ENCODE measurements at regions not wholly inside any gene's neighbourhood (a gene's known extent, or its start where the extent isn't known, plus 50 kb on each side); places are given as distances from the start of the nearest gene placed in this dataset.

GRCh38 chr5:128591598-128592455 lies 53.8 kb upstream of the FBN2 start:
- DNase-seq, result no peak

- no peak for DNase-seq
Observed at GRCh38 chr5:128596071-128596470, 58.0 kb upstream of the FBN2 start.

DNA sequence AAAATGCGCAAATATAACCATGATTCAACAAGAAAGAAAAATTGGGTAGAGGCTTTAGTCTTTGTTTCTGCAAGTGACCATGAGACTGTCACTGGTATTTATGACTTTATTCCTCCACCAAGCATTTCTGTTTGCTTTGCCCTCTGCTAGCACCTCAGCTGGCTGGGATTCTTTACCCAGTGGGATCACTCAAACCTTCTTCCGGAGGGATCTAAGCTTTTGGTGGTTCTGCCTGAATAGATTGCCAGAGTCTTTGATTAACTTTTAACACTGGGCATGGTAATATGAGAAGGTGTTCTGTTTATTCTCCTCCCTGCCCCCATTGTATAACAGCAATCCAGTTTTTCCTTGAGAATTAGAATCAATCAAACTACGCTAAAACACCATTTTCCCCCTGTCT lies 59.1 kb upstream of the FBN2 start:
- DNase-seq, result no peak

- no peak for DNase-seq
Observed at GRCh38 chr5:128613128-128613527, 75.1 kb upstream of the FBN2 start.

- DNase-seq, result no peak
Observed at GRCh38 chr5:128613766-128614165, 75.7 kb upstream of the FBN2 start.

GRCh38 chr5:128615578-128615977 lies 77.5 kb upstream of the FBN2 start:
- DNase-seq, result no peak

DNA sequence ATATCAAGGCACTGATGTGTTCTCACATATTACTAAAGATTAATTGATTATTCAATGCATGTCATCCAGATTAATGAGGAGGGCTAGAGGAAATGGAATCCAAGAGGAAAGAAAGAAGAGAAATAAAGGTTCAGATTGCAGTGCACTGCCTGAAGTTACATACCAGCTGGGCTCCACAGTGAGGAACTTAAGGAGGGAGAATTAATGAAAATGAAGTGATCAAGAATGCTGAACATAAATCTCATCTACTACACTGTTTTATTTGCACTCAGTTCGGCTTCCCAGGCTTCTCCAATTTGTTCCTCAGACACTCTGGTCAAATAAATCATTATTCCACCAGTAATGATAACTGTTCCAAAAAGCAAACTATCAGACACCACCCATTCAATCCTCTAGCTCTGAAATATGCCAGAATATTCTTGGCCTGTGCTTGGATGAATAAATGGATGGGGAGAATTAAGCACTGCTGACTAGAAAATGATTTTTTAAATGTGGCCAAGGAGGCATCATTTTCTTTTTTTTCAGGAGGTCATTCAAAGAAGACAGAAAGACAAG lies 88.6 kb upstream of the FBN2 start:
- no peak for DNase-seq

DNA sequence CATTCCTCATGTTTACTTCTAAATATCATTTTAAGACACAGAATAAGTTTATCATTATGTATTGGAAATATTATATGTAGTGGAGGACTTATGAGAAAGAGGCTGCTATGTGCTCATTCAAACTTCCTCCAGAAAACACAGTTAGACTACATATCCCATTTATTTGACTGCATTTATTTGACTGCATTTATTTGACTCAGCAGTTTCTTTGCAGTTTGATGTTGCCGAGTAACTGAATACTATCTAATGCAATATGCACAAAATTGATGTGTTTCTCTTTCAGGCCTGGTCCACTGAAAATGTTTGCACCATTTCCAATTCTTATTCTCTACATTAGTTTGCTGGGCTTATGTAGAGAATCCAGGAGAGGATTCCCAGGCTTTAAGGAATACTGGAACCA lies 89.9 kb upstream of the FBN2 start:
- DNase-seq, result no peak

DNA sequence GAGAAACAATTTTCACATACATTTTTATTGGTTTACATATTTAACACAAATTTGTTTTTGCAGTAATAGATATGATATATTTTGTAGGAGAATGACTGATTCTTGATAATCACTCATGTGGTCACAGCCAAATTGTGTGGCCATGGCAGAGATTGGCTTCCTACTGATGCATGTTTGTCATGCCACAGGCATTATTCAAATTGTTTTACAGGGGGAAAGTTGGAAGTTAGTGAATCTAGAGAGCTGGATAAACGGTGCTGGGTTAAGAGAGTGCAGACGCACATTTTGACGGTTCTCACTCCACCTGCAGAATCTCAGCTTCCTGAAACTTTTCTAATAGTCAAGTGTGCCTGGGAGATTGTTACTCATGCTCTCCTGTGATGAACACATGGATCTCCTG lies 91.1 kb upstream of the FBN2 start:
- no peak for DNase-seq

GRCh38 chr5:128630121-128630520 lies 92.1 kb upstream of the FBN2 start:
- DNase-seq, result no peak

DNA sequence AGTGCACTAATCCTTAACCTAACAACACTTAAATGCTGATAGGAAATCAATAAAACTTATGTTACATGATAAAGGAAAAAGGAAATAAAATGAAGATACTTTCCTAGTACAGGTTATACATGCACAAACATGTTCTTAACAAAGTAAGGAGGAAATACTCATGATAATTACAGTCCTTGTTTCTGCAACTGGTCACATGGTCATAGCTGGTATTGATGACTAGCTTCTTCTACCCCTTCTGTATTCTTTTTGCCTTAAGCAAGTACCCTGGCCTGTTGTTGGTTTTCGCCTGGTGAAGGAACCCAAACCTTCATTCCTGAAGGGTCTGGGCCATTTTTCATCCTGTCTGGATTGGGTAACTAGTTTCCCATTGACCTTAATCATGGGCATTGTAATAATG lies 93.7 kb upstream of the FBN2 start:
- no peak for DNase-seq

DNA sequence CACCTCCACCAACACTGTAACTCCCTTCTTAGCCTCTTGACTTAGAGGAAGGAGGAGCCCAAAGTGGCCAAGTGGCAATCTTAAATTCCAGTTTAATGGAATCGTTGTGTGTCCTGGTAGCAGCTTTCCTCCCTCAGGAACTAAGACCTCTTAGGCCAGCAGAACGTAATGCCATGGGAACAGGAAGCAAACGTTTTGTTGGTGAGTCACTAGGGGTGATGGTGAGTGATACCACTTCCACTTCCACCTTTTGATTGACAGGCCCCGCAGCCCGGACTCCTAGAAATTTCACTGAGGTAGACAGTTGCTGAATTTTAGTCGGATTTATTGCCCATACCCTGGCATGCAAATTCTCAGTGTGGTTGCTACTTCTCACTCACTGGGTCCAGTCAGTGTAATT lies 94.2 kb upstream of the FBN2 start:
- DNase-seq, result no peak

- DNase-seq, result no peak
Observed at GRCh38 chr5:128633901-128634300, 95.9 kb upstream of the FBN2 start.

DNA sequence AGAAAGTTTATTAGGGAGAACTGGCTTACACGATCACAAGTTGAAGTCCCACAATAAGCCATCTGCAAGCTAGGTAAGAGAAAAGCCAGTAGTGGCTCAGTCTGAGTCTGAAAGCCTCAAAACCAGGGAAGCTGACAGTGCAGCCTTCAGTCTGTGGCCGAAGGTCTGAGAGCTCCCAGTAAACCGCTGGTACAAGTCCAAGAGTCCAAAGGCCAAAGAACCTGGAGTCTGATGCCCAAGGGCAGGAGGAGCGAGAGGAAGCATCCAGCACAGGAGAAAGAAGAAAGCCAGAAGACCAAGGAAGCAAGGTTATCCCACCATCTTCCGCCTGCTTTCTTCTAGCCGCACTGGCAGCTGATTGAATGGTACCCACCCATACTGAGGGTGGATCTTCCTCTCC lies 97.3 kb upstream of the FBN2 start:
- DNase-seq, result no peak

GRCh38 chr5:128636361-128636760 lies 98.3 kb upstream of the FBN2 start:
- no peak for DNase-seq

GRCh38 chr5:128637031-128637430 lies 99.0 kb upstream of the FBN2 start:
- no peak for DNase-seq

DNA sequence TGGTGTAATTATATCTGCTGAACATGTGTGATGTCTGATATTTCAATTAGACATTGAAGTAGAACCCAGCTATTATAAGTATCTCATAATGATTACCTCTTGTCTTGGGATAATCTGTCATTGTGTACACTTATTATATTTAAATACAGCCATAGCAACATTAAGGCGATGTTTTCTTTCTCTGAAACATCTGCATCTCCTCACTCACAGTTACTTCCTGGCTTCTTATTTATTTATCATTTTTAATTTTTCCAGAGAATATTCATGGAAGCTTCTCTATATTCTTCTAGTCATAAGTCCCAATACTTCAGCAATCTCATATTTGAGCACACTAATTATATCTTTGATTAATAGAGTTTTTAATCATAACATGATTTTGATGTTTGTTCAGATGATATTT lies 103.8 kb upstream of the FBN2 start:
- DNase-seq, result no peak

- no peak for DNase-seq
Observed at GRCh38 chr5:128644863-128645262, 106.8 kb upstream of the FBN2 start.

DNA sequence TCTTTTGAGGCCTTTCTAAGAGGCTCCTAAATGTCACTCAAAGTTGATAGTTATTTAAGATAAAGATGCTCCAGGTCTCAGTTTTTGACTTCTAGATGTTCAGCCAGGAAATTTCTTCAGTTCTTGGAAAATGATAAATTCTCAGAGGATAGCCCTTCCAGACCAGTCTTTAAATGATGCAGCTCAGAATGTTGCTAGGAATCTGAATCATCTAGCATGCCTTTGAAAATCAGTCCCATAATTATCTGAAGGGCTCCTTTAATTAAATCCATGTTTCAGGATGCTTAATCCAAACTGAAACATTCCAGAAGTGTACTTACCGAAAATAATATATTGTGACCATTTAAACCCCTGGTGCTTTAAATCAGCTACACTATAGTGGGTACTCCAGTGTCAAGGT lies 107.5 kb upstream of the FBN2 start:
- DNase-seq, result no peak

DNA sequence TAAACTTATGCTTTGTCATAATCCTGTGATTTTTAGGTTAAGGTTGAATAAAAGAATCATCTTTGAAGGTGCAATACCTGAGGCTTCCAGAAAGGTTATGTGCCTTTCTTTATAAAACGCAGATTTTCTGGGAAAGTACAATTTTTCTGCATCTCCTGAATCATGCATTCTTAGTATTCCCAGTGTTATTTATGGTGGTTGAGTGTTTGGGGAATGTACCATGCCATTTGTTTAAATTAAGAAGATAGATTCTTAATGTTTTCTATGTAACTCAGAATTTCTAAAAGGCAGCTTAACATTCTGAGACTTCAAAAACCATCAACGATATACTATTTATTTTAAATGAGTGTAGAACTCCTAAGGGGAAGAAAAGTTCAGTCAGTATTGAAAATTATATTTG lies 108.1 kb upstream of the FBN2 start:
- DNase-seq, result no peak

DNA sequence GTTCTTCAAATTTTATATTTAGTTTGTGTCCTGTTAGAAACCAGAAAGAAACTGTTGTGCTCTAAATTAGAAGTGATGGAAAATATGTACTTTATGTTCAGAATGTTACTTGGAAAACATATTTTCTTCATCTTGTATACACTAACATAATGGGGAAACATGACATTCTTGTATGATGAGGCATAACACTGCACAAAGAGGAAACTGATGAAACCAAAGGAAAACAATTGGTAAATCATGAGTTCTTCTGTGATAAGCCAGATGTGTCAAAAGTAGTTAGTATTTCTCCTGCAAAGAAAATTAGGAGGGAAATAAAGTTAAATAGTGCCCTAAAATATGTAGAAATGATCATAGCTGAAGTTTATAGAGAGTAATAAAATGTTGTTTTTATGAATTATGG lies 111.1 kb upstream of the FBN2 start:
- DNase-seq, result no peak

- no peak for DNase-seq
Observed at GRCh38 chr5:128662997-128663396, 125.0 kb upstream of the FBN2 start.

- no peak for DNase-seq
Observed at GRCh38 chr5:128665747-128666355, 127.8 kb upstream of the FBN2 start.

DNA sequence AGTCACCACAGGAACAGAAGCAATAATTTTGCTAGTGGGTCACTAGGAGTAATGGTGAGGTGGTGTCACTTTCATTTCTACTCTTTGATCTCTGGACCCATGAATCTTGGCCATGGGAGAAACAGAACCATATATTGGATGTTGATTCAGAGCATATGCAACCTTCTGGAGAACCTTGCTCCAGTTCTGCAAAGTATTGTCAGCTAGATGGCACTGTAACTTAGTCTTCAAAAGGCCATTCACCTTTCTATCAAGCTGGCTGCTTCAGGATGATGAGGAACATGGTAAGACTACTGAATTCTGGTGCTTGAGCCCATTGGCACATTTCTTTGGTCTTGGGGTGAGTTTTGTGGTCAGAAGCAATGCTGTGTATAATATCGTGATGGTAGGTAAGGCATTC lies 129.1 kb upstream of the FBN2 start:
- no peak for DNase-seq

DNA sequence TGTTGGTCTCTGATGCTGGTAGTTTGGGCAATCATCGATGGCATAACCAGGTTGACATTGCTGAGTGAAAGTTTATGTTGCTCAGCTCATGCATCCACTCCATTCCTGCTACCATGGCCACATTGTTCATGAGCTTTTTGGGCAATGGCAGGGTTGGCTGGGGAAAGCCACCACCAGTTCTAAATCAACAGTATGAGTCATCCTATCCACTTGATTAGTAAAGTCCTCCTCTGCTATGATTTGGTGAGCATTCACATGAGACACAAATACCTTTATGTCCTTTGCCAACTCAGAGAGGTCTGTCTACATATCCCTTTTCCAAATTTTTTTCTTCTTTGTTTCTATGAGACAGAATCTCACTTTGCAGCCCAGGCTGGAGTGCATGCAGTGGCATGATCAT lies 129.7 kb upstream of the FBN2 start:
- no peak for DNase-seq
